Activated T-cell treated with anti-CD3 and anti-CD28 coated beads, Interleukin-2, amount 50 U/mL, for 72 hours (primary cell): ENCODE measurements at regions not wholly inside any gene's neighbourhood (a gene's known extent, or its start where the extent isn't known, plus 50 kb on each side); places are given as distances from the start of the nearest gene placed in this dataset.
"Not testable (repeated sequence)": the region's sequence is repeated elsewhere in the genome, so short reads cannot be mapped to it uniquely, and the experiment has no call there.

Source experiments
- ATAC-seq, 2 donors: fragments of 150-1000 bp; cut with Tn5 transposase; replicated peaks in 1 of 2; 2 replicates each; pipeline ENCODE4 v1.10.0; 2021; ENCODE audit warnings: moderate library complexity in 2 of 2, mild to moderate bottlenecking in 1 of 2
- DNase-seq, 2 donors: peaks; one replicate each; pipeline ENCODE4 v3.0.0; 2021 to 2022; ENCODE audit warnings: mixed read lengths in 1 of 2
- H3K27ac Mint-ChIP-seq: one replicate; pipeline ENCODE4 v1.8.0; 2022; ENCODE audit warnings: mild to moderate bottlenecking, moderate library complexity, mixed read lengths
- H3K27me3 Mint-ChIP-seq: one replicate; pipeline ENCODE4 v1.8.0; 2022; ENCODE audit warnings: low read depth, mixed read lengths
- H3K36me3 Mint-ChIP-seq, 2 donors: one replicate each; pipeline ENCODE4 v1.8.0; 2022; ENCODE audit warnings: mixed read lengths in 2 of 2, mild to moderate bottlenecking in 1 of 2; ENCODE audit not compliant: insufficient read depth in 2 of 2
- H3K4me1 Mint-ChIP-seq: one replicate; pipeline ENCODE4 v1.8.0; 2022; ENCODE audit warnings: low read depth, mixed read lengths
- H3K4me3 Mint-ChIP-seq, 2 donors: one replicate each; pipeline ENCODE4 v1.8.0; 2022; ENCODE audit warnings: mild to moderate bottlenecking in 2 of 2, mixed read lengths in 2 of 2, moderate library complexity in 2 of 2
- H3K9me3 Mint-ChIP-seq, 2 donors: one replicate each; pipeline ENCODE4 v1.8.0; 2022; ENCODE audit warnings: mixed read lengths in 2 of 2

- H3K27ac Mint-ChIP-seq, result no peak overlapping the region
- DNase-seq, result no peak
- H3K36me3 Mint-ChIP-seq, result no peaks in the 10 kb centered on the region
These were observed 95.3 kb downstream of the NAV1 start for GRCh38 chr1:201634261-201634660.

GRCh38 chr1:201636097-201636496, 97.2 kb downstream of the NAV1 start:
- ATAC-seq, result no peak
- no peaks in the 10 kb centered on the region for H3K36me3 Mint-ChIP-seq
- peak overlapping the region; percentile 38 for H3K27ac Mint-ChIP-seq
- no peaks in the 10 kb centered on the region for H3K27me3 Mint-ChIP-seq
- no peak for DNase-seq
- no peak overlapping the region for H3K4me3 Mint-ChIP-seq
- no peaks in the 10 kb centered on the region for H3K4me1 Mint-ChIP-seq
- no peaks in the 10 kb centered on the region for H3K9me3 Mint-ChIP-seq

More at GRCh38 chr1:201634261-201634660, 95.3 kb downstream of the NAV1 start:
- Mint-ChIP-seq H3K9me3 (no peaks in the 10 kb centered on the region), H3K27me3 (no peaks in the 10 kb centered on the region), H3K4me1 (no peaks in the 10 kb centered on the region), H3K4me3 (no peak overlapping the region)
- no peak for ATAC-seq

DNA sequence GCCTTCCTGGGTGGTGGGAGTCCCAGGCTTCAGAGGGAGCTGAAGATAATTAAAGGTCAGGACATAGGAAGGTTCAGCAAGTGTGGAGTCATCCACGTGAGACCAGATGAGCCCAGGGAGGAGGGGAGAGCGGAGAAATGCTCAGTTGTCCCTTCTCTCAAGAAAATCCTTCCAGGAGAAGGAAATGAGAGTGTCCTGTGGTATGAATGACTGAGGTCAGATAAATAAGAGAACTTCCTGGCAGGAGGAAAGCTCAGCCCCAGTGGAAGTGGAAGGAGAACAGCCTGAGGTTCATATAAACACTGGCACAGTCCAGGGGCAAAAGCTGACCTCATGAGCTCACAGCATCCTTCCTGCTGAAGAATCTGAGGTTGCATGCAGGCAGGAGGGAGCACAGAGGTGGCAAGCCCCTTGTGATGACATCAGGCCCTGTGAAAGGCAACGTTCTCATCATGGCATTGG, 97.6 kb downstream of the NAV1 start:
- no peaks in the 10 kb centered on the region for H3K9me3 Mint-ChIP-seq
- ATAC-seq, result no peak
- H3K27me3 Mint-ChIP-seq, result no peaks in the 10 kb centered on the region
- no peak overlapping the region for H3K27ac Mint-ChIP-seq
- DNase-seq, result no peak
- H3K4me3 Mint-ChIP-seq, result no peak overlapping the region
- H3K4me1 Mint-ChIP-seq, result no peaks in the 10 kb centered on the region
- no peaks in the 10 kb centered on the region for H3K36me3 Mint-ChIP-seq

DNA sequence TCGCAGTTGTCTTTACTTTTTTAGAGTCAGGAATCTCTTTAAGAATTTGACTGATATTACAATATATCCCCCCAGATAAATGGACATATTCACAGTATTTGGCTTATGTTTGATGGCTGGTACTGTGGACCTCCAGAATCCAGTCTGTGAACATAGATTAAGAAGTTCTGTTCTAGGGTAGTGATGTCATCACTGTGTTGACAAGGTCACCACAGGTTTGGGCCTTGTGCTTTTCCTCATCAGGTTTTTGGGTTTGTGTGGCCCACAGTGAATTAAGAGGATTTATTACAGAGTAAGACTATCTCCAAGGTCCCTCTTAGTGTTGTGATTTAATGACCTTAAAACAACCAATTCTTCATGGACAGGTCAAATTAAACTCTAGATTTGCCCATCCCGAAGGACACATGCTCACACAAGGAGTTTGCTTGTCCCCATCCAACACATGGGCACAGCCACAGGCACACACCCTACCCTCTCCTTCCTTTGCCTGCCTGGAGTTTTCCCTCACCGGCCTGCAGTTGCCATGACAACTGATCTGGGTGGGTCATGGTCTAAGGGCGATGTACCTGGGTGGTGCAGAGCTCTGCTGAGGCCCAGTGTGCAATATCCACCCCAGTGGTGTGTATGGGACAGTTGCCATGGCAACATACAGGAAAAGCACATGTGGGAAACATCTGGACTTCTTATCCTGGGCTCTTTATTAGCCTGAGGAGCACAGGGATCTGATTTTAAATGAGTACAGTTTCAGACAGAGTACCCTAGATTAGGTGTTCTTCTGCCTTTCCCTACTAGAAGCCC, 98.6 kb downstream of the NAV1 start:
- ATAC-seq (no peak), DNase-seq (no peak)
- Mint-ChIP-seq H3K27ac (no peak overlapping the region), H3K36me3 (no peaks in the 10 kb centered on the region), H3K4me1 (no peaks in the 10 kb centered on the region), H3K4me3 (no peak overlapping the region), H3K27me3 (no peaks in the 10 kb centered on the region), H3K9me3 (no peaks in the 10 kb centered on the region)

DNA sequence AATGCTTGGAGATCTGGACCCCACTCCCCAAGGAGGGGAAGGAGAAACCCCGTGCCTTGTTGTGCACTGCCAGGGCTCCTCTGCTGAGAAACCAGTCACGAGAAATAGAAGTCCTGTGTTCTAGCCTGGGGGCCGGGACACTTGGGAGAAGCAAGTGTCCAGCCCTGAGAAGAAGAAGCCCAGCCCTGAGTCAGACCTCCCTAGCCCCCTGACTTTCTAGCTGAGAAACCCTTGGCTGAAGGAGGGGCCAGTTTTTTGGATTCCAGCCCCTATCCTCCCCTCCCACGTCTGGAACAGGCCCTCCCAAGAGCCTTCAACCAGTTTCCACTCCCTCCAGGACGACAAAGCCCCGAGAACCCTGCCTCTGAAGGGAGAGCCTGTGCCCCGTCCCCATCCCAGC, 100.5 kb downstream of the NAV1 start:
- no peak for DNase-seq
- peaks cover 0 to 1% of the 10 kb centered on the region in 2 donors for H3K9me3 Mint-ChIP-seq

GRCh38 chr1:201639826-201640225, 100.9 kb downstream of the NAV1 start:
- H3K27ac Mint-ChIP-seq, result no peak overlapping the region

More for the DNA sequence above, 100.5 kb downstream of the NAV1 start:
- Mint-ChIP-seq H3K36me3 (no peaks in the 10 kb centered on the region), H3K4me1 (no peaks in the 10 kb centered on the region), H3K4me3 (no peak overlapping the region), H3K27ac (no peak overlapping the region), H3K27me3 (peaks cover 6% of the 10 kb centered on the region)
- ATAC-seq, result no peak

DNA sequence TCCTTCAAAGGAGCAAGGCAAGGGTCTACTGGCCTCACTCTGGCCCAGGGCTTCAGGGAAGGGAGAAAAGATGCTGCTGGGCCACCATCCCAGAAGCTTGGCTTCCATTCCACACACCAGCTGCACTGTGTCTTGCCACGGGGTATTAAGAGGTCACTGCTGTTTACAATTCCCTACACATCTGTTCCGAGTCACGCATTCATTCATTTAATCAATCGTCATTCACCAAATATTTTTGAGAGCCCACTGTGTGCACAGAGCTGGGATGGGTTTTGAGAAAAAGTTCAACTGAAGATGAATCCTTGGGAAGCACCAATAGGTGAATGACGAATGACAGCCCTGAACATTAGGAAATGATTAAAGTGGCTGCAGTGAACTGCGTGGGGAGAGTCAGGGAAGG, 101.7 kb downstream of the NAV1 start:
- DNase-seq (no peak), ATAC-seq (no peak)
- Mint-ChIP-seq H3K9me3 (peaks cover 0 to 1% of the 10 kb centered on the region in 2 donors), H3K4me3 (no peak overlapping the region), H3K36me3 (no peaks in the 10 kb centered on the region), H3K27ac (no peak overlapping the region), H3K4me1 (no peaks in the 10 kb centered on the region), H3K27me3 (peaks cover 6% of the 10 kb centered on the region)

More at GRCh38 chr1:201639826-201640225, 100.9 kb downstream of the NAV1 start:
- no peaks in the 10 kb centered on the region for H3K36me3 Mint-ChIP-seq
- peaks cover 0 to 1% of the 10 kb centered on the region in 2 donors for H3K9me3 Mint-ChIP-seq
- ATAC-seq (no peak), DNase-seq (no peak)
- H3K4me1 Mint-ChIP-seq, result no peaks in the 10 kb centered on the region
- no peak overlapping the region for H3K4me3 Mint-ChIP-seq
- H3K27me3 Mint-ChIP-seq, result peaks cover 6% of the 10 kb centered on the region

DNA sequence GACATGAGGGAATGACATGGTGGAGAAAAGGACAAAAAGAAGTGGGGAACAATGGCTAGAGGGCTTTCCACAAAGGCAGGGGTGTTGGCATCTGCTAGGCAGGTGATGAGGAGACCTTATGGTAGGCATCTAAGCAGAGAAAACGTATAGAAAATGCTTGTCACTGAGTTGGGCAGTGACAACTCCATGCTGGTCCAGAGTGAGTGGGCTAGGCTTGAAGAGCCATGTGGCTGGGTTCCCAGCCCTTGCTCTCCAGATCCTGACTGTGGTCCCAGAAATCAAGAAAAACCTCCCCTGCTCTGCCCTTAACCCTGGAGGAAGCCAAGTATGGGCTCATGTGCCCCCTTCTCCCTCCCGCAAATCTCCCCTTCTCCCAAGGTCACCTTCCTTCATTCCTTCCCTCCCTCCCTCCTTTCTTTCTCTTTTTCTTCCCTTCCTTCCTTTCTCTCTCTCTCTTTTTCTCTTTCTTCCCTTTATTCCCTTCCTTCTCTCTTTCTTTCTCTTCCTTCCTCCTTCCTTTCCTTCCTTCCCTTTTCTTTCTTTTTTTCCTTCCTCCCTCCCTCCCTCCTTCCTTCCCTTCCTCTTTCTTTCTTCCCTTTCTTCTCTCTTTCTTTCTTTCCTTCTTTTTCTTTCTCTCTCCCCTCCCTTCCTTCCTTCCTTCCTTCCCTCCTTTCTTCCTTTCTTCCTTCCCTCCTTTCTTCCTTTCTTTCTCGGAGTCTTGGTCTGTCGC, 102.8 kb downstream of the NAV1 start:
- Mint-ChIP-seq H3K27me3 (peaks cover 13% of the 10 kb centered on the region), H3K27ac (no peak overlapping the region), H3K36me3 (no peaks in the 10 kb centered on the region), H3K9me3 (peaks cover 0 to 1% of the 10 kb centered on the region in 2 donors), H3K4me3 (no peak overlapping the region), H3K4me1 (no peaks in the 10 kb centered on the region)
- ATAC-seq, result no peak
- DNase-seq, result no peak

DNA sequence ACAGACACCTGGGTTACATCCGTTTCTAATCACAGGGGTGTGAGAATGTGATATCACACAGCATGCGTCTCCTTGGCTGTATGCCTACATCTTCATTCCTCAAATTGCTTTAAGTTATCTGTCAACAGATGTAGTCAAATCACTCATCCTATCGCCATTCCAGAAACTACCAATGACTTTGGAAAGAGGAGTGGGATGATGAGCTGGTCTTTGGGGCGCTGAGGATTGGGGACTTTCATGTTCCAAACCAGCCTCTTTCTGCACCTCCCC, 104.8 kb downstream of the NAV1 start:
- Mint-ChIP-seq H3K4me3 (no peak overlapping the region), H3K4me1 (no peaks in the 10 kb centered on the region), H3K36me3 (no peaks in the 10 kb centered on the region), H3K9me3 (peaks cover 0 to 1% of the 10 kb centered on the region in 2 donors), H3K27me3 (peaks cover 27% of the 10 kb centered on the region), H3K27ac (no peak overlapping the region)
- ATAC-seq, result no peak
- DNase-seq, result no peak

- DNase-seq (no peak), ATAC-seq (no peak)
- no peak overlapping the region for H3K4me3 Mint-ChIP-seq
- peaks cover 27% of the 10 kb centered on the region for H3K27me3 Mint-ChIP-seq
- peaks cover 0 to 1% of the 10 kb centered on the region in 2 donors for H3K9me3 Mint-ChIP-seq
- H3K36me3 Mint-ChIP-seq, result no peaks in the 10 kb centered on the region
- H3K27ac Mint-ChIP-seq, result no peak overlapping the region
- H3K4me1 Mint-ChIP-seq, result no peaks in the 10 kb centered on the region
These were observed 105.3 kb downstream of the NAV1 start for GRCh38 chr1:201644197-201644596.

DNA sequence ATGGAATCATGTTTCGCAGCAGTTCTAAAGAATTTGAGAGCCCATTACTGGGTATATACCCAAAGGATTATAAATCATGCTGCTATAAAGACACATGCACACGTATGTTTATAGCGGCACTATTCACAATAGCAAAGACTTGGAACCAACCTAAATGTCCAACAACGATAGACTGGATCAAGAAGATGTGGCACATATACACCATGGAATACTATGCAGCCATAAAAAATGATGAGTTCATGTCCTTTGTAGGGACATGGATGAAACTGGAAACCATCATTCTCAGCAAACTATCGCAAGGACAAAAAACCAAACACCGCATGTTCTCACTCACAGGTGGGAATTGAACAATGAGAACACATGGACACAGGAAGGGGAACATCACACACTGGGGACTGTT, 106.1 kb downstream of the NAV1 start:
- H3K9me3 Mint-ChIP-seq, H3K36me3 Mint-ChIP-seq, DNase-seq, H3K4me3 Mint-ChIP-seq, H3K4me1 Mint-ChIP-seq, H3K27ac Mint-ChIP-seq, ATAC-seq: not testable (repeated sequence)
- H3K27me3 Mint-ChIP-seq, result peaks cover 33% of the 10 kb centered on the region

GRCh38 chr1:201645956-201646355, 107.0 kb downstream of the NAV1 start:
- no peak for DNase-seq
- H3K9me3 Mint-ChIP-seq, result peaks cover 0 to 1% of the 10 kb centered on the region in 2 donors
- H3K4me3 Mint-ChIP-seq, result no peak overlapping the region
- H3K27me3 Mint-ChIP-seq, result peaks cover 39% of the 10 kb centered on the region
- no peak overlapping the region for H3K27ac Mint-ChIP-seq
- ATAC-seq, result no peak
- H3K4me1 Mint-ChIP-seq, result no peaks in the 10 kb centered on the region
- no peaks in the 10 kb centered on the region for H3K36me3 Mint-ChIP-seq

DNA sequence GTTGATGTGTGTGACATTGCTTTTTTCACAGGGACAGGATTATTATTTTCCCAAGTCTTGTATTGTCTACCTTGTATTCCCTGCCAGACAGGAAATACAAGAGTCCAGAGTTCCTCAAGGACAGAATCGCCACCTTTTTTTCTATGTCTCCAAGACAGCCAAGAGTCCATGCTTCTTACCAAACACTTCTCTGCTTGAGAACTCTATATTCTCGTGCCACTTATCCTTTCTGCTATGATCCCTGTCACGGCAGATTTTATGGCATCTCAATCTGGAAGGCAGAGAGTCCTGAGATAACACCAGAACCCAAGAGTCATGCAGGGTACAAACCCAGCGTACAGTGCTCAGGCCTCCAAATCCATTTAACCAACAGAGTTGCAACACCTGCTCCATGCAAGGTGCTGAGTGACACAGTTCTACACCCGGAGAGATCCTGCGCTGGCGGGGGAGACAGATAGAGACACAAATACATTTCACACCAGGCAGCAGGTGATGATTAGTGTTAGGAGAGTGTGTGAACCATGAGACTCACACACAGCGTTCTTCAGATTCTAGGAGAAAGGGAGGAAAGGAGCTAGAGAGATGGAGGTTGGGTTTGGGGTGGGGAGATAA, 107.6 kb downstream of the NAV1 start:
- no peaks in the 10 kb centered on the region for H3K4me1 Mint-ChIP-seq
- no peak overlapping the region for H3K4me3 Mint-ChIP-seq
- peaks cover 44% of the 10 kb centered on the region for H3K27me3 Mint-ChIP-seq
- no peak for ATAC-seq
- peaks cover 0 to 1% of the 10 kb centered on the region in 2 donors for H3K9me3 Mint-ChIP-seq
- H3K27ac Mint-ChIP-seq, result no peak overlapping the region
- H3K36me3 Mint-ChIP-seq, result no peaks in the 10 kb centered on the region
- DNase-seq, result no peak
